Ovary (tissue), 3 donors: ENCODE measurements at regions not wholly inside any gene's neighbourhood (a gene's known extent, or its start where the extent isn't known, plus 50 kb on each side); places are given as distances from the start of the nearest gene placed in this dataset.

Source experiments
- POLR2A ChIP-seq: fragments of 450-650 bp; IDR thresholded peaks from one replicate; pipeline ENCODE4 v1.6.1; 2017; ENCODE audit warnings: antibody characterized with exemption, mild to moderate bottlenecking, moderate library complexity
- TF ChIP-seq, protein P1 (sequence below), 3 donors: fragments of 450-650 bp in 2 of 3; fragments of 200-600 bp in 1 of 3; IDR thresholded peaks; one replicate each; pipeline versions ENCODE4 v1.5.1 to v1.8.0; 2016 to 2022; ENCODE audit warnings: antibody characterized with exemption in 3 of 3, mild to moderate bottlenecking in 1 of 3
- donor health status: DM: no; HTN: no; CAD: no.

DNA sequence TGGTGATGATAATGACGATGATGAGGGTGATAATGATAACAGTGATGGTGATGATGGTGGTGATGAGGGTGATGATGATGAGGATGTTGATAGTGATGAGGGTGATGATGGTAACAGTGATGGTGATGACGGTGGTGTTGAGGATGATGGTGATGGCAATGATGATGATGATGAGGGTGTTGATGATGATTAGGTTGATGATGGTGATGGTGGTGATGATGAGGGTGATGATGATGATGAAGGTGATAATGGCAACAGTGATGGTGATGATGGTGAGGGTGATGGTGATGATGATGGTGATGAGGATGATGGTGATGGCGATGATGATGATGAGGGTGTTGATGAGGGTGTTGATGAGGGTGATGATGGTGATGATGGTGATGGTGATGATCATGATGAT, 93.8 kb upstream of the ZNF469 start:
- TF ChIP-seq, protein P1, sequence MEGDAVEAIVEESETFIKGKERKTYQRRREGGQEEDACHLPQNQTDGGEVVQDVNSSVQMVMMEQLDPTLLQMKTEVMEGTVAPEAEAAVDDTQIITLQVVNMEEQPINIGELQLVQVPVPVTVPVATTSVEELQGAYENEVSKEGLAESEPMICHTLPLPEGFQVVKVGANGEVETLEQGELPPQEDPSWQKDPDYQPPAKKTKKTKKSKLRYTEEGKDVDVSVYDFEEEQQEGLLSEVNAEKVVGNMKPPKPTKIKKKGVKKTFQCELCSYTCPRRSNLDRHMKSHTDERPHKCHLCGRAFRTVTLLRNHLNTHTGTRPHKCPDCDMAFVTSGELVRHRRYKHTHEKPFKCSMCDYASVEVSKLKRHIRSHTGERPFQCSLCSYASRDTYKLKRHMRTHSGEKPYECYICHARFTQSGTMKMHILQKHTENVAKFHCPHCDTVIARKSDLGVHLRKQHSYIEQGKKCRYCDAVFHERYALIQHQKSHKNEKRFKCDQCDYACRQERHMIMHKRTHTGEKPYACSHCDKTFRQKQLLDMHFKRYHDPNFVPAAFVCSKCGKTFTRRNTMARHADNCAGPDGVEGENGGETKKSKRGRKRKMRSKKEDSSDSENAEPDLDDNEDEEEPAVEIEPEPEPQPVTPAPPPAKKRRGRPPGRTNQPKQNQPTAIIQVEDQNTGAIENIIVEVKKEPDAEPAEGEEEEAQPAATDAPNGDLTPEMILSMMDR (IDR thresholded peaks at IDR 0.05), result no peak
- no peak for TF ChIP-seq POLR2A
